GM18873 (cell line): ENCODE measurements at regions not wholly inside any gene's neighbourhood (a gene's known extent, or its start where the extent isn't known, plus 50 kb on each side); places are given as distances from the start of the nearest gene placed in this dataset.

Source experiments
- ATAC-seq: cut with Tn5 transposase; IDR thresholded peaks from one replicate; pipeline ENCODE4 v1.9.1; 2021; ENCODE audit warnings: mild to moderate bottlenecking, moderate library complexity, moderate number of reproducible peaks; ENCODE audit not compliant: unreplicated experiment, low FRiP score

DNA sequence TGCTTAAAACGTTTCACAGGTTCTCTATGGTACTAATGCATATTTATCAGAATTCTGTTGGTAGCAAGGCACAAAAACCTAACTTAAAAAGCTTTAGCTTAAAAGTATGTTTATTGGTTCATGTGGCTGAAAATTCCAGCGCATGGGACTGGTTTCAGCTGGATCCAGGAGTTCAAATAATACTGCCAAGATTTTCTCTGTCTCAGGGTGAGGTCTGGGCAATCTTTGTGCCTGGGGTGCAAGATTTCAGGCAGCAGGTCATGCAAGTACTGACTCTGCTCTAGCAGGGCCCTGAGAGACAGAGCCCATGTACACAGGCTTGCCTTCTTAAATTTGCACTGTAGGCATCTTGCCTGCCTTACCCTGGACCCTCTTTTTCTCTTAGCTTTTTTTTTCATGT is 134.2 kb upstream of the GAS1 start:
- ATAC-seq = no peak

DNA sequence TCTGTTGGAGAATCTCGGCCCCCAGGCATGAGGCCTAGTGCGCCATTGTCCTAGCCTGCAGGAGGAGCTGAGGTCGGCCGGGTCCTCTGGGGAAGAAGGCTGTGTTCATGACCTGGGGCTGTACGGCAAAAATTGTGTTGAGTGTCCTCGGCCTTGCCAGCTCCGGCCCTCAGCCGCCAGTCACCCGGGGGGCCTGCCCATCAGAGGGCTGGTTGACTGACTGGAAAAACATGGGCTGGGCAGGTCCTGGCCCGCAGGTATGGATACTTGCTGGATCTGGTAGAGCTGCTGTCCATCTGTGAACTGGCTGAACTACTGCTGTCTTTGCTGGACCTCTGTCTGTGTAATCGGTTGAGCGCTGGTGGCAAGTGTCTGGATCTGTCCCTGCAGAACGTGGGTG is 136.7 kb upstream of the GAS1 start:
- no peak for ATAC-seq

DNA sequence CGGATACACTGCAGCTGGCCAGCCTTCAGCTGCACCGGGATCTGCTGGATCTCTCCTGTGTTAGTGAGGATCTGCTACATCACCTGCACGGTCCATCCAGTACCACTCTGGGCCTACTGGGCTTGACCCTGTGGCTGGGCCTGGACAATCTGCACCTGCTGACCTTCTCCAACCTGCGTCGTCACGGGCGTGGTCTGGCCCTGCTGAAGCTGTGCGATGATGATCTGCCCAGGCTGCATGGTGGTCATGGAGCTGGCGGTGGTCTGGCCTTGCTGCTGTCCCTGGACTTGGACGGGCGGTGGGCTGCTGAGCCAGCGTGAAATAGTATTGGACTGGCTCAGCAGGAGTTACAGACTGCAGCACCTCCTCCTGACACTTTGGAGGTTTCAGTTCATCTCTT is 137.1 kb upstream of the GAS1 start:
- ATAC-seq = no peak

DNA sequence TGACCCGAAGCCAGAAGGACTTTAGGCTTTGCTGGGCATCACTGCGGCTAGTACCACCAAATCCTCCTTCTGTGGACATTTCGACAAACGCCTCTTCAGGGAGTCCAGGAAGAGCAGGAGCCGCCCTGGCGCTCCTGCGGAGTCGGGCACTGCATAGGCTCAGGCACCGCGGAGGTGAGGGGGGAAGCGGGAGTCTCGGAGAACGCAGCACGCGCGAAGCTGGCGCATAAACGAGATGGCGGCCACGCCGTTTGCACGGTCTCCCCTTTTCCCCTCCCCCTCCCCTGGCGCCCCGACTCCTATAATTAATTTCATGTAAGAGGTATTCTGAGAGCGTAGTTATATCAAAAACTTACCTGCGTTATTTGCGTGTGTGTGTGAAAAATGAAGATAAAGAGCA is 137.8 kb upstream of the GAS1 start:
- no peak for ATAC-seq

DNA sequence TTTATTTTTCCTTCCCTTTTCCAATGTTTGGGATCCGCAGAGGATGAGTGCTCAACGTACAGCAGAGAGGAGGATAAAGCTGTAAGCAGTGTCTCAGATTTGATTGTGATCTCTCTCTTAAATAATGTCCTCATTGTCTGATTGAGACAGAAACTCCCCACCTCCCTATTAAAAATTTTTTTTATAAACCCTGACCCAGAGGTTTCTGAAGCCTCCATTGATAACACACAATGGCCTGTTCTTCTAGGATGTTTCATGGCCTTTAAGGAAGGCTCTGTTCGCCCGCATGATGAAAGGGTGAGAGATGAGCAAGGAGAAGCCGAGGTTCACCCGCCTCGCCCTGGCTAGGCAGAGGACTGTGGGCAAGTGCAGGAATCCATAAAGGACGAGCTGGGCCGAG is 138.2 kb upstream of the GAS1 start:
- no peak for ATAC-seq

DNA sequence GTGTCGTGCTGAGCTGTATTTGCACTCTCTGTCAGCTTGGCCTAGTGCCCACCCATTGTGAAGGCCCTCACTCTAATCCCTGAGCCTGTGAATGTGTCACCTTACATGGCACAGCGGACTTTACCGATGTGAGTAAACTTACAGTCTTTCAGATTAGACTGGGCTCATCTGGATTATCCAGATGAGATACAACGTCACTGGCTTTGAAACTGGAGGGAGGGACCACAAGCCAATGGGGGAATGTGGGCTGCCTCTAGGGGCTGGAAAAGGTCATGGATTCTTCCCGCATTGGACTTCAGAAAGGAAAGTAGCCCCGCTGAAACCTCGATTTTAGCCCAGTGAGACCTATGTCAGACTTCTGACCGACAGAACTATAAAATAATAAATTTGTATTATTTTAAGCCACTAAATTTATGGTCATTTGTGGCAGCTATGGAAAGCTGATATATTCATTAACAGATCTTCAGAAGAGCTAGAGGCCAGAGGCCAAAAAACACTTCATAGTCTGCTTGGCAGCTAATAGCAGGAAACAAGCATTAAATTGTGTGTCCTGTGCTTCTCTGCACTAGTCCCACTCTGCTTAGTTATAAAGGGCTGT is 139.0 kb upstream of the GAS1 start:
- ATAC-seq = no peak

DNA sequence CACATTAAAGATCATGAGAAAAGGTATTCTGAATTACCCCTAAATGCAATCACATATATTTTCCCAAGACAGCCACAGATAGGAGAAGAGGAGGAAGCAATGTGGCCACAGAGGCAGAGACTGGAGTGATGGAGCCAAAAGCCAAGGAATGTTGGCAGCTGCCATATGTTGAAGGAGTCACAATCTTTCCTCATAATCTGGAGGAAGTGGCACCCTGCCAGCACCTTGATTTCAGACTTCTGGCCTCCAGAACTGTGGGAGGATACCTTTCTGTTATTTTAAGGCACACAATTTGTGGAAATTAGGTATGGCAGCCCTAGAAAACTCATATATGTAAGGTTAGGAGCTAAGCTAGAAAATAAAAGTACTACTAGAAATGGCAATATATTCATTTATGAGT is 139.9 kb upstream of the GAS1 start:
- ATAC-seq = no peak

DNA sequence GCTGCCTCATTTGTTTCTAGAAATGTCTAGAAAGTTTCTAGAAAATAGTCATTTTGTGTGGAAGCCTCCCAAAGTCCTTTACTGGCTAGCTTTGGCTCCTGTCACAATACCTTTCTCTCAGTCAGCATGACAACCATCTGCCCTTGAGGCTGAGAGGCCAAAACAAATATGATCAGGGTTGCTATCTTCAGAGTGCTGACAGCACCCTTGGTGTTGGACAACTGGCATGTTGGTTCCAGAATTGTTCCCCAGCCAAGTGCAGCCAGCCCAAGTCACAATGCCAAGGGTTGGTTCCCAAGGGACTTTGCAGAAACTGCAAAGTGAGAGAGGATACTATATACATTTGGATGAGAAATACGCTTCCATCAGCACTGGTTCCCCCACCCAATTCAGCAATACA is 140.9 kb upstream of the GAS1 start:
- no peak for ATAC-seq

DNA sequence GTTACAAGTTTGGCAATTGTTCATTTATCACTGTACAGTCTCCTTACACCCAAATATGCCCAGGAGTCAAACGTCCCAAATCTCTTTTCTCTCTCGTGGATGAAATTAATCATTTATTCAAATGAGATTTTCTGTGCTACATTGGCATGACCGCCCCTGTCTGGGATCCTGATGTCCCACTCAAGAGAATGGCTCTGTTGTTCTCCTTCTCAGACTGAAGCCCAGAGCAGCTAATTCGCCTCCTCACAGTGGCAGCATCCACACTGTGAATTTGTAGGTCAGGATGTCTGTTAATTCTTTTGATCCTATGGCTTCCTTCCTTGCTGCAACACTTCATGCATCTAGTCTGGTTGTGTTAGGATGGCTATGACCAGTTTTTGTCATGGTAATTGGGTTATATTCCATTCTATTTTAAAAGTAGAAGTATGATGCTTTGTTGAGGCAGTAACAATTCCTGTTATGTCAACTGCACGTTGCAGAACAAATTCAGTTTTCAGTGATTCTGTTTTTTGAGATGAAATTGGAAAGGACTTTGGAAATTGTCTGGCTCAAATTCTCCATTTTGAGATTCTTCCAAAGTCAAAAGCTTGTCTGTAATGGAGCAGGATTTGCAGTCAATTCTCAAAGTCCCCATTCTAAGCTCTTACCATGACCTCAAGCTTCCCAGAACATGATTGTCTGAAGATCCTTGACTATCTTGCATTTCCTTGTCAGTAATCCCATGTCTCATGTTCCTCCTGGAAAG is 141.5 kb upstream of the GAS1 start:
- ATAC-seq = no peak

DNA sequence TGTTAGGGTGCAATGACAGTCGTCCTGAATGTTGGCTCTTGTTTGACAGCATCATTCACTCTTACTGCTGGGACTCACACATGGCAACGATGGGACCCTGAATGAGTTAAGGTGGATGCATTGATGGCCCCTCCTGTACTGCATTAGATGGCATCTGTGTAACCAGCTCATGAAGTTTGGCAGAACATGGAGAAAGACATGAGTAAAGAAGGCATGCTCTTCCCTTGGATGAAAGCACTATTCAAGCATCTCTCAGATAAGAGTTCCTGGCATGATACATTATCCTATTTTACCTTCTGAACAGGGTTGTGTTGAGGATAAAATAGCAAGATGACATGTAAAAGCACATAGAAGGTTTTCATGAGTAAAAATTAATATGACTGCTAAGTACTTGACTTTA is 142.2 kb upstream of the GAS1 start:
- ATAC-seq = no peak

DNA sequence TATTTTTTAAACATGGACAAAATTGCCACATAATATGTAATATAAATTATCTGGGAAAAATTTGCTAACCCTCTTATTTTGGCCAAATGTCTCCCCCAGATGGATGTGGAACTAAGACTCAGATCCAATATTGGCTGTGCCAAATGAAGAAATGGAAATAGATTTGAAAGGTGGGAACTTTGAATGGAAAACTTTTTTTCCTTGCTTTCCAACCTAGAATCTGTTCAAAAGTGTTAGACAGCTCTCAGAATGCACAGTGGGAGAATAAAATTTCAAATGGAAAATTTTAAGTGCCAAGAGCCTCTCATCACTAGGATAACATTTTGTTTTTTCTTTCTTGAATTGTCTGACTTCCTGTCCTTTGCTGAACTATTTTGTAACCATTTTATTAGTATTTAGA is 142.6 kb upstream of the GAS1 start:
- ATAC-seq = no peak

DNA sequence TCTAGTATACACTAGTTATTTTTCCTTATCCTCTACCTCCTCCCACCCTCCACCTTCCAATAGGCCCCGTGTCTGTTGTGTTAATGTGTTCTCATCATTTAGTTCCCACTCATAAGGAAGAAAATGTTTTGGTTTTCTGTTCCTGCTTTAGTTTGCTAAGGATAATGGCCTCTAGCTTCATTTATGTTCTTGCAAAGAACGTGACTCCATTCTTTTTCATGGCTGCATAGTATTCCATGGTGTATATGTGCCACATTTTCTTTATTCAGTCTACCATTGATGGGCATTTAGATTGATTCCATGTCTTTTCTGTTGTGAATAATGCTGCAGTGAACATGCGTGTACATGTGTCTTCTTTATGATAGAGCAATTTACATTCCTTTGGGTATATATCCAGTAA is 146.5 kb upstream of the GAS1 start:
- no peak for ATAC-seq

DNA sequence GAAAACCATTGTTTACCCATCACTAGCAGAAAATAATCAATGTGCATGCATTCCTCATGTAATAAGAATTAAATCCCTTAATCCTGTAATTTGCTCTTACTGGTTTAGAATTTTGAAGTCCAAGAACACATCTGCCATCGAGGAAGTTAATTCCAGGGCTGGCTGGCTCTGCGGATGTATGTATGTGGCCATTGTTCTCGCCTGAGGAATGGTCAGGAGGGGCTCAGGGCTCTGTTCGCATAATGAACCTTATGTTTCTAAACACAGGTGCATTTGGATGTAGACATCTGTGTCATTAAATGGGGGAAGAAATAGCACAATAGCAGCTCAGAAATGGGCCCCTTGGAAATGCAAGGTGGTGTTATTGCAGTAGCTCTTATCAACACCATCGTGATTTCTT is 148.6 kb upstream of the GAS1 start:
- ATAC-seq = no peak

DNA sequence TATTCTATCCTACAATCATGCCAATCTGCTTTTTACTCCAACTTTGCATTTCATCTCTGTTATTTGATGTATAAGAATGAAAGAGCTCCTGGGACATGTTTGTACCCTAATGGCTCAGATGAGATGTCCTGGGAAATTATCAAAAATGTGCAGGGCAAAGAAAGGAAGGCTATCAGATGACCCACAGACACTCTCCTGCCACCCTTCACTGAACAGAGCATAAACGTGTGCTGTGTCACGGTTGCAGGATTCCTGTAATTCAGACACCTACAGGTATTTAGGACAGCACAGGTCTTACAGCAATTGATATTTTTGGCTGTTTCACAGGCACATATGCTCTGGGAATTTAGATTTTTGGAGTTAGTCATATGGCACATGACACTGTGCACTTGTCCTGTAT is 149.2 kb upstream of the GAS1 start:
- ATAC-seq = no peak

DNA sequence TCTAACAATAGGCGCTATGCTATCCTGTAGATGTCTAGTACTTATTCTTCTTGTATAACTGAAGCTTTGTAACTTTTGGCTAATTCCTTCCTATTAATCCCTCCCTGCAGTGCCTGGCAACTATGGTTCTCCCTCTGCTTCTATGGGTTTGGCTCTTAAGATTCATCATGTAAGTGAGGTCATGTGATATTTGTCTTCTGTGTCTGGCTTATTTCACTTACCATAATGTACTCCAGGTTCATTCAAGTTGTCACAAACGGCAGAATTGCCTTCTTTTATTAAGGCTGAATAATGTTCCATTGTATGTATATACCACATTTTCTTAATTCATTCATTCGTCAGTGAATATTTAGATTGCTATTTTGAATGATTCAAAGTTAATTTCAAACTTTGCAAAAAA is 149.9 kb upstream of the GAS1 start:
- no peak for ATAC-seq

DNA sequence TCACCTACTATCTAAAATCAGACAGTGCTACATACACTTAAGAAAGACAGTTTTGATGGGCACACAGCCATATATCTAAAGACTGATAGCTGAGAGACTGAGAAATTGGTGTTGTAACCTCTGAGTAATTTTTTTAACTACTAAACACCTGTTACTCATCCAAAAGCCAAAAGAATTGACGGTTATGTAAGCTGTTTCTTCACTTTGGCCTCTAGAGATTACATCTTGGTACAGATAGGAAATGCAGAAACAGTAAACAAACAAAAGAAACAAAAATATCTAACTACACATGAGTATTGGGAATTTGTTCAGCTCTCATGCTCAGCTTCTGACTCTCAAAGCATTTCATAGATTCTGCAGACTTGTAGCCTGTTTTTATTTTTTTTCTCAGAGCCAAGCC is 152.1 kb upstream of the GAS1 start:
- ATAC-seq = no peak

DNA sequence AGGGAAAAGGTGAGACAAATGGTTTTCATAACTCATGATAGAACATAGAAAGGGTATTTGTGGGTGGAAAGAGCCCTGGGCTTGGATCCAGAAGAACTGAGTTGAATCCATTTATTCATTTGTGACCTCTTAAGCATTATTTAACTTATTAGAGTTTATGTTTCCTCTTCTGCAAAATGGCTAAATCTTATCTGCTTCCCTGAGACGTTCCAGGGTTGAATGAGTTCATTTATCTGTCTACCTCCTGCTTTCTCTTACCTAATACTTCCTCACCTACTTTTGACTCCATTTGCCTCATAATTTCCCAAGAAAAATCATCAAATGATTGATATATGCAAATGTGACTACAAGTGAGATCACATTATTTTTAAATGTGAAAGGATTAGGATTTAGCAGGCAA is 152.7 kb upstream of the GAS1 start:
- ATAC-seq = no peak

DNA sequence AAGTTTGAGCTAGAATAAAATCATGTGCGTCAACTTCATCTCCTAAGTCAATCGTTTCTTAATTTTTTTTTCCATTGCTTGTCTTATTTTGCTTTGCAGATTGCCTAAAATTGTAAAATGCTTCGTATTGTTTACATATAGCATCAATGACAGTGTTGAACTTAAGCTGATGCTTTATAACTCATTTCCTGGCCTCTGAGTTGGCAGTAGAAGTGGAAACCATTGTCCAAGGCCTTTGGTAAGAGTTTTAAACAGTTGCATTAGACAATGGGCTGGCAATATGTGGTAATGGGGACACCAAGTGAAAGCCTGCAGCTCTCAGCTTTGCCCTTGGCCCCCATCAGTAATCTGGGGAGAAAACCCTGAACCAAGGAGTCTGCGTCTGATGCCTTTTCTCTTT is 154.8 kb upstream of the GAS1 start:
- no peak for ATAC-seq

DNA sequence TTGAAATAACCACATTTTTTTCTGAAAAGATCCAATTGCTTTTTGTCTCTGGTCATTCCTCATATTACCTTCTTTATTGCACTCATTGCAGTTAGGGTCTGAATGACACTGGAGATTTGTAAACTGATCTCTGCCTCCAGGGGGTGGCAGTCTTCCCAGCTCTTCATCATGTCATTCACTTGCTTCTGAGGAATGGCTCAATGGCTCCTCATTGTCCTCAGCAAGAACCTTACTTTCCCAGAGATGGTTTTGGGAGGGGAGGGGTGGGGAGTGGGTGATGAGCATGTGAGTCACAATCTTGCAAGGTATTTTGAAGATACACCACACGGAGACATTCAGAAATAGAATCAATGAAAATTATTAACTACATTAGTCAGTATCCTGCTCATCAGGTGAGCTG is 159.8 kb upstream of the GAS1 start:
- ATAC-seq = no peak

DNA sequence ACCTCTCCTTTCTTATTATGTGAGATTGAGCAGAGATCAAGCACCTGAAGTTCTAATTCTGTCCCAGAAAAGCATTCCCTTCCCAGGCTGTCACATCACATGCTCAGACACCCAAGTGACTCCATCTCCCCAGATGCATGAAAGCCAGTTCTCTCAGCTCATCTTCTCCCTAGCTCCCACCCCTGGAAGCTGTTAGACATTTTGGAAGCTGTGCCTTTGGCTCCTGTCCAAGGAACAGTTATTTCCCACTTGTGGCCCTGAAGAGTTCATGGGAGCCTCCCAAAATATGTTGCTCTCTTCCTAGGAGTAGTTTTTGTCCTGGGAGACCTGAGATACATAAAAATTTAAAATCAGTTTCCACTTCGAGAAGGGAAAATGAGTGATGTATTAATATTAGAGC is 161.4 kb upstream of the GAS1 start:
- no peak for ATAC-seq

DNA sequence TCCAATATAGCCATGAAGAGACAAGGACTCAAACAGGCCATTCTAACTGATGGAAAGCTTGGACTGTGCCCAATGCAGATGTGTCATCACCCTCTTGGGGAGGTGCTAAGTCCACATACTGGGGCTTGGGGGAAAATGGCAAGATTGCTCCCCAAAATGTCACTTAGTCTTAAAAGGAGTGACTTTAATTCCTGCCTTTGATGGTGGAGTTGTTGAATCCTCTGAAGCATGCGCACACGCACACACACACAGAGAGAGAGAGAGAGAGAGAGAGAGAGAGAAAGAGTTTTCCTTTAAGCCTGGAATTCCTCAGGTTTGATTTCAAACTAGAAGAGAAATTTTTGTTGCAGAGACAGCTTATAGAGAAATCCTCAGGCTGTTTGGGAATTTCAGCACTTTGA is 161.9 kb upstream of the GAS1 start:
- no peak for ATAC-seq

DNA sequence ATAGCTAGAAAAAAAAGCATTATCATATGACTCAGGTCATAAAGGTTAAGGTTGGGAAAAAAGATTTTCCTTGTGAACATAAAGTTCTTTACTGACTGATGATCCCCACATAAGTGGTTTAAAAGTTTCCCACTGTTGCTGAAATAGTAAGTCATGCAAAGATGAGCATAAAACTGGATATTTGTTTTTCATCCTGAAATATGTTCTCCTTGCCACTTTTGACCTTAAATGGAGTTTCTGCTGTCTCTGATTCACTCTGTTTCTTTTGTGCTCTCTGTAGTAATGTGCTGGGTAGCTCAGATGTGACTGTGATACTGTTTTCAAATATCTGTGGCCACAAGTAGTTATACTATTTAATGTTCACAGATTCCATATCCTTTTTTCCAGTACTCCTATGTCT is 162.5 kb upstream of the GAS1 start:
- ATAC-seq = no peak

DNA sequence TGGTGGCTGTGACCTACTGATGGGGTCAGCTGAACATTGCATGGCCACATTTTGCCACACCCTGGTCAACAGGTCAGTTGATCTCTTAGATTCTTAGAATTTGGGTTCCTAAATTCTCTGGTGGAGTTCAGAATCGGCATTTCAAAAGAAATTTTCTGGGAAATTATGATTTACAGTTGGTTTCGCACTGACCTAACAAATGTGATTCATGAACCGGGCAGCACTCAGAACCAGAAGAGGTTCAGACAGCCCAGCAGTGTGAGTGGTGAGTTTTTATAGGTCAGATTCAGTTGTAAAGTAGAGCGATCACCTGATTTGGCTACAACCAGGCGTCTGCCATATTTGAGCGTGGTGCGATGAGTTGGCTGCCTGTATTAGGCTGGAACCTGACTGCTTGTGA is 163.7 kb upstream of the GAS1 start:
- ATAC-seq = no peak
